NOMO-1 treated with dmso at 0.1 percent for 144 hours (cell line): ENCODE measurements at regions not wholly inside any gene's neighbourhood (a gene's known extent, or its start where the extent isn't known, plus 50 kb on each side); places are given as distances from the start of the nearest gene placed in this dataset.
"Not testable (repeated sequence)": the region's sequence is repeated elsewhere in the genome, so short reads cannot be mapped to it uniquely, and the experiment has no call there.

Source experiments
- DNase-seq: peaks from one replicate; lab custom pipeline; 2025; ENCODE audit not compliant: unreplicated experiment; lab: John Stamatoyannopoulos, UW

- not testable (repeated sequence) for DNase-seq
Measured at GRCh38 chr11:134496058-134496457, 84.0 kb upstream of the B3GAT1 start.

DNA sequence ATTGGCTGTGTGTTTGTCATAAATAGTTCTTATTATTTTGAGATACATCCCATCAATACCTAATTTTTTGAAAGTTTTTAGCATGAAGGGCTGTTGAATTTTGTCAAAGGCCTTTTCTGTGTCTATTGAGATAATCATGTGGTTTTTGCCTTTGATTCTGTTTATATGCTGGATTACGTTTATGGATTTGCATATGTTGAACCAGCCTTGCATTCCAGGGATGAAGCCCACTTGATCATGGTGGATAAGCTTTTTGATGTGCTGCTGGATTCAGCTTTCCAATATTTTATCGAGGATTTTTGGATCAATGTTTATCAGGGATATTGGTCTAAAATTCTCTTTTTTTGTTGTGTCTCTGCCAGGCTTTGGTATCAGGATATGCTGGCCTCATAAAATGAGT is 82.4 kb upstream of the B3GAT1 start:
- DNase-seq, result not testable (repeated sequence)

DNA sequence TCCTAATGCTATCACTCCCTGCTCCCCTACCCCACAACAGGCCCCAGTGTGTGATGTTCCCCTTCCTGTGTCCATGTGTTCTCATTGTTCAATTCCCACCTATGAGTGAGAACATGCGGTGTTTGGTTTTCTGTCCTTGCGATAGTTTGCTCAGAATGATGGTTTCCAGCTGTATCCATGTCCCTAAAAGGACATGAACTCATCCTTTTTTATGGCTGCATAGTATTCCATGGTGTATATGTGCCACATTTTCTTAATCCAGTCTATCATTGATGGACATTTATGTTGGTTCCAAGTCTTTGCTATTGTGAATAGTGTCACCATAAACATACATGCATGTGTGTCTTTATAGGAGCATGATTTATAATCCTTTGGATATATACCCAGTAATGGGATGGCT is 80.4 kb upstream of the B3GAT1 start:
- DNase-seq, result not testable (repeated sequence)

- DNase-seq, result no peak
Measured at GRCh38 chr11:134489728-134490127, 77.7 kb upstream of the B3GAT1 start.

DNA sequence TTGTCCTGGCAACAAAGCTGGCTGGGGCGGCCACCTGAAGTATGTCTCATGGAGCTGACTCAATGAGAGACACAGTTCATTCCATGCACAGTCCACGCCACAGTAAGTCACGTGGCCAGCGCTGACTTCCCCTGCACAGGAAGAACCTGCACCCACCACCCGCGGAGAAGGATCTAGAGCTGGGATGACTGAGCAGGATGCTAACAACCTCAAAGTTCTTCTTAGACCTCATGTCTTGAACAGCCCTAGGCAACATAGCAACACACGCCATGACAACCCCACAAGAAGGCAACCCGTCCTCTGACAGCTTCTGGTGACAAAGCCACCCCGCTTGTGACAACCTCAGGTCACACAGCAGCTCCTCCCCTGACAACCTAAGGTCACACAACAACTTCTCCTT is 76.9 kb upstream of the B3GAT1 start:
- DNase-seq, result no peak

- no peak for DNase-seq
Measured at GRCh38 chr11:134488512-134488911, 76.5 kb upstream of the B3GAT1 start.

DNA sequence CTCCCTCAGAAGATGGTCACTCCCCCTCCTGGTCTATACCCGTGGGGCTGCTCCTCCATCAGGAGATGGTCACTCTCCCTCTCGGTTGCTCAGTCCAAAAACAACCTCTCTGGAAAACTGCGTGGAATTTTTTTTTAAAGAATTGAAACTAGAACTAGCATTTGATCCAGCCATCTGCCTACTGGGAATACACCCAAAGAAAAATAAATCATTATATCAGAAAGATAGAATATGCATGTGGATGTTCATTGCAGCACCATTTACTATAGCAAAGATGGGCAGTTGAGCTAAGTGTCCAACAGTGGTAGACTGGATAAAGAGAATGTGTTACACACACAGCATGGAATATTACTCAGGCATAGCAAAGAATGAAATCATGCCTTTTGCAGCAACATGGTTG is 75.7 kb upstream of the B3GAT1 start:
- DNase-seq, result no peak

GRCh38 chr11:134486704-134487103 is 74.7 kb upstream of the B3GAT1 start:
- DNase-seq, result no peak

- no peak for DNase-seq
Measured at GRCh38 chr11:134486106-134486505, 74.1 kb upstream of the B3GAT1 start.

DNA sequence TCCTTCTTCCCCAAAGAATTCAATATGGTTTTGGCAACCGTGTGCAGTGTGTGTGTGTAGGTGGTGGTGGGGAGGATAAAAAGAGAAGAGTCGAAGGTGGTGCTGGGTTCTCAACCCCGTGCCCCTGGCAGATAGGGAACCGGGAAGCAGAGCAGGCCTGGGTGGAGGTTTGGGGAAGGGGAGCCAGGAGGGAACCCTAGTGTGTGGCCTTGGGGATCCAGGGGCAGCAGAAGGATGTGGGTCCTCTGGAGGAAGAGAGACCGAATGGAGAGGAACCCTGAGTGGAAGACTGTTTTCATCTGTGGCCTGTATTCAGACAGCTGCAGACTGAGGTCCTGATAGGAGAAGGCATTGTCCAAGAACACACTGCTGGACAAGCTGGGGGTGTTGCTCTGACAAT is 73.3 kb upstream of the B3GAT1 start:
- no peak for DNase-seq

- no peak for DNase-seq
Measured at GRCh38 chr11:134483857-134484256, 71.8 kb upstream of the B3GAT1 start.

GRCh38 chr11:134483291-134483690 is 71.2 kb upstream of the B3GAT1 start:
- DNase-seq, result no peak

DNA sequence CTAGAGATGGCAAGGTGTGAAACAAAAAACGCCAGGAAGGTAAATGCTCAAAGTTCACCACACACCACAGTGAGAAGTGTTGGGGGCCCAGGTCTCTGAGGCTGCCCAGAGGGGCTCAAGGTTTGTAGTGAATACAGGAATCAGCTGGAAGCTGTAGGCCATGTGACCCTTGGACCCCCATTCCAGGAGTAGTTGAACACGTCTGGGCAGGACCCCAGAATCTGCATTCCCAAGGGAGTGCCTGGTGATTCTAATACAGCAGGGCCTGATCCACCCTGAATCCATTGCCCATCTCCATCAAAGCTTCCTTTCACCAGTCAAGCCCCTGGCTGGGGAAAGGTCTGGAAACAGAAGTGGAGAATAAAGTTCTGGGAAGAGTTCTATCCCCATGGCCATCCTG is 70.8 kb upstream of the B3GAT1 start:
- DNase-seq, result no peak

DNA sequence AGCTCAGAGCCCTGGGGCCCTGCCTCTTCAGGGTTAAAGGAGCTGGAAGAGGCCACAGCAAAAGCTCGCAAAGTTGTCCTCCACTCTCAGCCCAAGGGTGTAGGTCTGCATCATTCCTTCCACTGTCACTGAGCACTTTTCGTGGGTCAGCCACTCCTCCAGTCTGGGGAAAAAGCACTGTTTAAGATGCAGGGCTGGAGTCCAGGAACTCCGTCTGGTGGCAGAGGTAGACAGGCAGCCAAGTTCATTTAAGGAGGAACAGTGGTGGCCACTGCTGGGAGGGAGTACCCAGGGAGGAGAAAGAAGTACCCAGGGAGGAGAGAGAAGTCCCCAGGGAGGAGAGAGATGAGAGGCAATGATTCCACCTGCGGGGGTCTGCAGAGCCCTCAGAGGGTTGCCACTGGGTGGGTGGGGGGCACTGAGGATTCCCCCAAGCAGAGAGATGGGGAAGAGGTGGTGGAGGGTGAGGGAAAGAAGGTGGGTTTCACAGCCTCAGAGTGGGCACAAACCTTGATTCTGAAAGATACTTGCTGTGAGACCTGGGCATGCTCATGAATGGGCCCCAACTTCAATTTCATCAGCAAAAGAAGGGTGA is 70.0 kb upstream of the B3GAT1 start:
- DNase-seq, result no peak

DNA sequence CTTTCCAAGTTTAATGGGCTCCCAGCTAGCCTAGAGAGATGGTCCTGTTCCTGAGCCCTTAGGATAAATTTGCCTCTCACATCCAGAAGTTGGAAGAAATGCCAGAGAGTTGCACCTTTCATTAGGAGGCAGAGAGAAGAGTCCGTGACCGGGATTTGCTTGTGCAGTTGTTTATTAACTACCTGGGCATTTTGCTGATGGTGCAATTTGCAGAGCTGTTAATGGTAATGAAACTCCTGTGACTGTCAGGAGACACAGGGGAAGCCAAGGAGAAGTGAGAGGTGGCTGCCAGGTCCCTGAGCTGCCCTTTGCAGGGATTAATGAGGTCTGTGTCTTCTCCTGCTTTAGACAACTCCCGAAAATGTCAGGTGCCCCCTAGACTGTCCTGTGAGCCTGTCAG is 69.1 kb upstream of the B3GAT1 start:
- DNase-seq, result no peak

GRCh38 chr11:134480136-134480712 is 68.2 kb upstream of the B3GAT1 start:
- DNase-seq, result no peak

DNA sequence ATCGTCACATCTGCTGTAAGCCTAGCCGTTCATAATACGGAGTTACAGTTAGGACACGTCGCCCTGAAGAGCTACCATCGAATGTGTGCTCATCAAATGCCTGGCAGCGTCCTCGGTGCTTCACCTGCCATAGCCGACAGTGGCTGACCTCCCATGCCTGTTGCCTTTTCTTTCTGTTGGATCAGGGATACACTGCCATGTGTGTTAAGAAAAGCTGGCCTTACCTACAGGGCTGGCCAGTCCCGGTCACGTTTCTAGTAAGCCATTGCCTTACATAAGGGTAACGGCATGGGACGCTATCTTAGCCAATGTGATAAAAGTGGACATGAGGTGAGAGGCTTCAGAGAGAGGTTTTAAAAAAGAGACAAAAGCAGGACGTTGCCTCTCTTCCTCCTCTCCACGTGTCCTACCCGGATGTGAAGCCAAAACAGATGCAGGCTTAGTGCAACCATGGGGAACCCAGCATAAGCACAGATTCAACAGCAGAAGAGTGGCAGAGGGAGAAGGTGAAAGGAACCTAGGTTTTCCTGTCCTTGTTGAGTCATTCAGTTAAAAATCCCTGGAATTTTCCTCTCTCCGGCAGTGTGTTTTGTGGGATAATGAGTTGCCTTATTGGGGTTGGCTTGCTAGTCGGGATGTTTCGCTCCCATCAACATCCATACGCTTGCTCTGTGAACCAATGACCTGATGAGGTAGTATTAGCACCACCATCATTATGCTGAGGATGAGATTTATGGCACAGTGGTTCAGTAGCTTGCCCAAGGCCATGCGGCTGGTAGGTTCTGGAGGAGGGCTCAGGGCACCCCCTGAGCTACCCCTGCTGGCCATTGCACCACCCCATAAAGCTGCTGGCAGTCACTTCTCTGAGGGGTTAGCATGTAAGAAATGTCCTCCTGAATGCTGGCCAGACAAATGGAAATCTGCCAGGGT is 67.4 kb upstream of the B3GAT1 start:
- DNase-seq, result no peak

- no peak for DNase-seq
Measured at GRCh38 chr11:134478611-134479010, 66.6 kb upstream of the B3GAT1 start.

- no peak for DNase-seq
Measured at GRCh38 chr11:134478176-134478575, 66.1 kb upstream of the B3GAT1 start.

DNA sequence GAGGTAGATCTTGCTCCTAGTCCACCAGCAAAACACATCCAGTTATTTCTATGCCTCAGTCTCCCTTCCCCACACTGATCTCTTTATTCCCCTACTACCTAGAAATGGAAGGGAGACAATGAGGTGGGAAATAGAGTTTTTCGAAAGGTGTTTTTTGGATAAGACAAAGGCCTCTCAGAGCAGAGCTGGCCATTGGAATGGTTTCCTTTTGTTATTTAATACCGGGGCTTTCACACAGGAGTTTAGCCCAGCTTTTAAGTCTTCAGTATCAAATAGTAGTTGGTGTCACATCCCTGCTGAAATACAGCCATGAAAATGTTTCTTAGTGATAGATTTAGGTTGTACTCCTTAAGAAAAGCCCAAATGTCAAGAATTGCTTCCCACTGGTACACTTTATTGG is 65.4 kb upstream of the B3GAT1 start:
- no peak for DNase-seq

DNA sequence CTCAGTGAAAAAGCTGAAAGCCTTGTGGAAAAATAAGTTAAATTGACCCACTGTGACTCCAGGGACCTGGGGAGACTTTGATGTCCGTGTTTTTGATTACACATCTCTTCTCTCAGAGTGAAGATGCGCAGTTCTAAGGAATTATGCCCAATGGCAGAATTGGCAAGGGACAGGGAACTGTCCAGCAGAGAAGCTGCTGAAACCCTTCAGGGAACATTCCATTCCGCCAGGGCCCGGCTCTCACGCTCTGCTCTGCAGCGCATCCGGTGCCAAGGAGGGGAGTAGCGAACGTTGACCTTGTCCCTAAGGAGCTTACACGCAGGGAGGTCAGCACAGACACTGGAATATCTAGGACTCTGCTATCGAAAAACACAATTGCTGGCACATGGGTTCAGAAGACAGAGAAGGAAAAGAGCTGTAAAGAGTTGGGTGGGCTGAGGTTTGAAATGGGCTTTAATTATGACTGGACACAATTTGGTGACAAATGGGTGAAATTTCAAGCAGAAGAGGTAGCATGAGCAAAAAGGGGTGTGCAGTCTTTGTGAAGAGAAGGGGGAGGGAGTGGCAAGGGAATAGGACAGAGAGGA is 64.5 kb upstream of the B3GAT1 start:
- no peak for DNase-seq

DNA sequence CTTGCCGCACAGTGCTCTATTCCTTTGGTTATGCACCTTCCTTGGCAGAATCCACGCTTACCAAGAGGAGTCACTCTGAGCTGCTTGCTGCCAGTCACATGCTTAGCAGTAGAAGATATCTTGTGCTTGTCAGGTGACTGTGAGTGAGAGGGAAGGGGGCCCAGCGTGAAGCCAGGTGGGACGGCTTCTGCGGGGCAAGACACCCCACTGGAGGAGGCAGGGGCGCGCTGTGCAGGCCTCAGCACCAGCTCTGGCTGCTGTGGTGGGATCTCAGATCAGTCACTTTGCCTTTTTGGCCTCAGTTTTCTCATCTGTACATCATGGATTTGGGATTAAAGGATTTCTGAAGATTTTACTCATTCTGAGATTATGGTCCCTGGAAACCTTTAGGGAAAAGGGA is 63.9 kb upstream of the B3GAT1 start:
- no peak for DNase-seq
